ENCODE measurements at regions not wholly inside any gene's neighbourhood (a gene's known extent, or its start where the extent isn't known, plus 50 kb on each side); places are given as distances from the start of the nearest gene placed in this dataset.

GRCh38 chr6:137602313-137603197 lies 108.4 kb upstream of the OLIG3 start:
- 57 to 58% methylated on average over 9 of the region's 9 CpGs for WGBS, 2 donors
- Histone ChIP-seq H3K36me3 (ENCODE audit: low read depth, missing control alignments) (no peaks in the 10 kb centered on the region), H3K4me1 (no peaks in the 10 kb centered on the region), H3K4me3 (no peak overlapping the region), H3K27me3 (no peaks in the 10 kb centered on the region), H3K27ac (no peak overlapping the region), H3K9me3 (no peaks in the 10 kb centered on the region)
- no peak for DNase-seq
- intact Hi-C loops (cut with DNase I; ENCODE audit: low total_unique reads), result no loop called here
- TF ChIP-seq, protein P1, sequence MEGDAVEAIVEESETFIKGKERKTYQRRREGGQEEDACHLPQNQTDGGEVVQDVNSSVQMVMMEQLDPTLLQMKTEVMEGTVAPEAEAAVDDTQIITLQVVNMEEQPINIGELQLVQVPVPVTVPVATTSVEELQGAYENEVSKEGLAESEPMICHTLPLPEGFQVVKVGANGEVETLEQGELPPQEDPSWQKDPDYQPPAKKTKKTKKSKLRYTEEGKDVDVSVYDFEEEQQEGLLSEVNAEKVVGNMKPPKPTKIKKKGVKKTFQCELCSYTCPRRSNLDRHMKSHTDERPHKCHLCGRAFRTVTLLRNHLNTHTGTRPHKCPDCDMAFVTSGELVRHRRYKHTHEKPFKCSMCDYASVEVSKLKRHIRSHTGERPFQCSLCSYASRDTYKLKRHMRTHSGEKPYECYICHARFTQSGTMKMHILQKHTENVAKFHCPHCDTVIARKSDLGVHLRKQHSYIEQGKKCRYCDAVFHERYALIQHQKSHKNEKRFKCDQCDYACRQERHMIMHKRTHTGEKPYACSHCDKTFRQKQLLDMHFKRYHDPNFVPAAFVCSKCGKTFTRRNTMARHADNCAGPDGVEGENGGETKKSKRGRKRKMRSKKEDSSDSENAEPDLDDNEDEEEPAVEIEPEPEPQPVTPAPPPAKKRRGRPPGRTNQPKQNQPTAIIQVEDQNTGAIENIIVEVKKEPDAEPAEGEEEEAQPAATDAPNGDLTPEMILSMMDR (IDR thresholded peaks at IDR 0.05), result no peak
- TF ChIP-seq POLR2A (IDR thresholded peaks at IDR 0.05), result no peak

DNA sequence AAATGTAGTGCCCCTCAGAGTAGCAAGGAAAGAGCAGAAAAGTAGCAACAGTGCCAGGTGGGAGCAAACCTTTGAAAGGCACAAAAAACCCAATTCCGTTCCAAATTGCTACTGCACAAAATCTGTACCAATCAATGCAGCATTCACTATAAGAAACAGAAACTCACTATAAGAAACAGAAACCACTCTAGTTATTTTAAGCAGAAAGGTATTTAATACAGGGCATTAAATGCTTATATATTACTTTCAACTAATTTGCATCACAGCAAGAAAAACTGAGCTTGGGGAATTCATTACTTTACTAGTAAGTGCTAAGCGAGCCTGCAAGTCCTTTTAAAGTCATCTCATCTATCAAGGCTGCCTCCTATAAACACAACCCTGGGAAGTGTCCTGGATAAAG lies 116.5 kb upstream of the OLIG3 start:
- no peaks in the 10 kb centered on the region for H3K27me3 ChIP-seq
- DNase-seq, result no peak
- H3K4me3 ChIP-seq, result no peak overlapping the region
- 66 to 88% methylated on average over 2 of the region's 2 CpGs for WGBS, 2 donors
- H3K9me3 ChIP-seq, result no peaks in the 10 kb centered on the region
- no peaks in the 10 kb centered on the region for H3K36me3 ChIP-seq (ENCODE audit: low read depth, missing control alignments)
- intact Hi-C loops (cut with DNase I; ENCODE audit: low total_unique reads), result no loop called here
- no peaks in the 10 kb centered on the region for H3K4me1 ChIP-seq
- no peak for TF ChIP-seq POLR2A (IDR thresholded peaks at IDR 0.05)
- TF ChIP-seq, protein P1 (IDR thresholded peaks at IDR 0.05), result no peak
- no peak overlapping the region for H3K27ac ChIP-seq

GRCh38 chr6:137623293-137623692 lies 129.1 kb upstream of the OLIG3 start:
- Histone ChIP-seq H3K27ac (no peak overlapping the region), H3K9me3 (no peaks in the 10 kb centered on the region), H3K36me3 (ENCODE audit: low read depth, missing control alignments) (no peaks in the 10 kb centered on the region), H3K4me1 (no peaks in the 10 kb centered on the region), H3K4me3 (no peak overlapping the region), H3K27me3 (no peaks in the 10 kb centered on the region)
- WGBS, 2 donors, result 53 to 56% methylated on average over 4 of the region's 4 CpGs
- intact Hi-C loops (cut with DNase I; ENCODE audit: low total_unique reads), result no loop called here
- DNase-seq, result no peak
- TF ChIP-seq, protein P1 (IDR thresholded peaks at IDR 0.05), result no peak
- TF ChIP-seq POLR2A (IDR thresholded peaks at IDR 0.05), result no peak

DNA sequence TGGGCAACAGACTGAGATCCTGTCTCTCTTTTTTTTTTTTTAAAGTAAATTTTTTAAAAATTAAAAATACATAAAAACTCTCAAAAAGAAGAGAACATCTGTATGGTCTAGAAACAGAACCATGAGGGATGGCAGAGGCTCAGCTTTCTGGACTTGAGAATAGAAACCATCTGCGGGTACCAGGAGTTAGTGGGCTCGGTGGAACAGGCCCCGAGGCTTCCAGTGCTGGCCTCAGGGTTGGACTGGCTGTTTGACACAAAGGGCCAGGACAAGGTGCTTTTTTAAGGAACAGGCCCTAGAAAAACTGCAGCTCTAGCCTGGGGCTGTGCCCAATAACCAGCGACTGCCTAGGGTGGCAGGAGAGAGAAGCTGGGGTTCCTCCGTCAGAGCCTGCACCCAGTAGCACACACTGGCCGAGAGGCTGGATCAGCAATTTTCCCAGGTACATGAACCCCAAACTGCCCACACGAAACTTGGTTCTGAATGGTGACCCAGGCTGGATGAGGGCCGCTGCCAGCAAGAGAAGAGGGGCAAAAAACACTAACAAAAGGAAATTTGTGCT lies 131.0 kb upstream of the OLIG3 start:
- intact Hi-C loops (cut with DNase I; ENCODE audit: low total_unique reads), result no loop called here
- Histone ChIP-seq H3K36me3 (ENCODE audit: low read depth, missing control alignments) (no peaks in the 10 kb centered on the region), H3K27me3 (no peaks in the 10 kb centered on the region), H3K27ac (no peak overlapping the region), H3K4me1 (no peaks in the 10 kb centered on the region), H3K9me3 (no peaks in the 10 kb centered on the region), H3K4me3 (no peak overlapping the region)
- no peak for DNase-seq
- 85 to 95% methylated on average over 7 to 8 of the region's 8 CpGs for WGBS, 2 donors
- no peak for TF ChIP-seq POLR2A (IDR thresholded peaks at IDR 0.05)
- TF ChIP-seq, protein P1 (IDR thresholded peaks at IDR 0.05), result no peak
